ENCODE measurements at regions not wholly inside any gene's neighbourhood (a gene's known extent, or its start where the extent isn't known, plus 50 kb on each side); places are given as distances from the start of the nearest gene placed in this dataset.

- Mint-ChIP-seq H3K4me3 (no peak overlapping the region), H3K9me3 (peaks cover 13% of the 10 kb centered on the region; the same call in 2 of the 3 replicates), H3K27ac (no peak overlapping the region), H3K36me3 (ENCODE audit: low read depth) (peaks cover 18% of the 10 kb centered on the region), H3K27me3 (ENCODE audit: insufficient read depth, low read depth, poor library complexity) (peaks cover 10% of the 10 kb centered on the region), H3K4me1 (peaks cover 8% of the 10 kb centered on the region)
- H3K4me2 ChIP-seq: no peak overlapping the region
- TF ChIP-seq NANOG (IDR thresholded peaks at IDR 0.05; ENCODE audit: borderline replicate concordance) (no peak), ZNF331 (CRISPR knock-in tag; IDR thresholded peaks at IDR 0.05; ENCODE audit: low read depth) (no peak), ZNF462 (CRISPR knock-in tag; IDR thresholded peaks at IDR 0.05) (no peak), CTCF (conservative IDR thresholded peaks at IDR 0.05; ENCODE audit: low read depth in 2 of 2) (no peak), JUNB (IDR thresholded peaks at IDR 0.05; ENCODE audit: unreplicated experiment) (no peak), EZH2phosphoT487 (IDR thresholded peaks at IDR 0.05; ENCODE audit: unreplicated experiment) (no peak), CREB1 (CRISPR knock-in tag; IDR thresholded peaks at IDR 0.05; ENCODE audit: low read depth) (no peak), STAT1 (IDR thresholded peaks at IDR 0.05; ENCODE audit: unreplicated experiment) (no peak), POLR2AphosphoS5 (IDR thresholded peaks at IDR 0.05; ENCODE audit: low read depth) (no peak), REST (IDR thresholded peaks at IDR 0.05; ENCODE audit: unreplicated experiment) (no peak), ZNF114 (CRISPR knock-in tag; IDR thresholded peaks at IDR 0.05) (no peak), EZH2 (IDR thresholded peaks at IDR 0.05; ENCODE audit: low read depth, unreplicated experiment) (no peak), ETS1 (IDR thresholded peaks at IDR 0.05) (no peak)
- ATAC-seq (peak; percentile 43), DNase-seq (ENCODE audit: low spot score) (no peak)
- H3K27ac ChIP-seq (ENCODE audit: low read depth): no peak overlapping the region
- no peak overlapping the region for H3K4me3 ChIP-seq
- no peaks in the 10 kb centered on the region; the same call in 1 of the 2 replicates for H3K4me1 ChIP-seq (ENCODE audit: insufficient read depth)
- no peaks in the 10 kb centered on the region for H3K79me2 ChIP-seq (replicated peaks; ENCODE audit: insufficient read depth)
- H3K36me3 ChIP-seq (ENCODE audit: insufficient read depth): no peaks in the 10 kb centered on the region
- H3K9me2 ChIP-seq (ENCODE audit: insufficient read depth): 0 out of 2 replicates have a peak, but pooled peaks cover 3% of the 10 kb centered on the region
- no peaks in the 10 kb centered on the region for H3F3A ChIP-seq (replicated peaks; ENCODE audit: low read depth)
- no peaks in the 10 kb centered on the region for H3K27me3 ChIP-seq (ENCODE audit: insufficient read depth)
- H4K20me1 ChIP-seq (replicated peaks; ENCODE audit: insufficient read depth): no peaks in the 10 kb centered on the region
- no peak overlapping the region for H2AFZ ChIP-seq
Observed at GRCh38 chr14:104239861-104240301, 101.5 kb downstream of the KIF26A start.

All from GM23338 (cell line).